GM23248 (cell line): ENCODE measurements at regions not wholly inside any gene's neighbourhood (a gene's known extent, or its start where the extent isn't known, plus 50 kb on each side); places are given as distances from the start of the nearest gene placed in this dataset.

Source experiments
- EZH2 ChIP-seq: fragments of 200-600 bp; sonication (generic); IDR thresholded peaks from 2 replicates; pipeline ENCODE4 v1.6.1; 2018; ENCODE audit warnings: antibody characterized with exemption, mild to moderate bottlenecking; ENCODE audit not compliant: insufficient read depth, poor library complexity, severe bottlenecking
- EZH2phosphoT487 ChIP-seq: fragments of 200-600 bp; sonication (generic); IDR thresholded peaks from 2 replicates; pipeline ENCODE4 v1.6.1; 2018; ENCODE audit warnings: antibody characterized with exemption, moderate library complexity, mild to moderate bottlenecking, low read depth; ENCODE audit not compliant: insufficient read depth

DNA sequence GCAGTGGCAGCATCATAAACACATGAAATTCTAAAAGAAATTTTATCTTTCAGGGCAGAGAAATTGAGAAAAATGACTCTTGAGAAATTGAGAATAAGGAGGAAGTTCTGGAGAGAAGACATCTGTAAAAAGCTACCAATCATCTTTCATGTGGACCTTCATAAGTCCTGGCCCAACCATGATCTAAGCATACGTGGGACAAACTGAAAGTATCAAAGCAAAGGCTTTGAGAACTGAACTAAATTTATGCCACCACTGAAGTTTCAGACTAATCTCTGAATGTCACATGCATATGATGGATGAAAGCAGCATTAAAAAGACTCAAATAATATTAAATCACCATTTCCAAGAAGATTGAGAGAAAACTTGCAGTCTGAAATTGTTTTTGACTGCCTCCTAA is 1502.8 kb upstream of the LRRTM3 start:
- no peak for TF ChIP-seq EZH2
- no peak for TF ChIP-seq EZH2phosphoT487
